Erythroblast (primary cell): ENCODE measurements at regions not wholly inside any gene's neighbourhood (a gene's known extent, or its start where the extent isn't known, plus 50 kb on each side); places are given as distances from the start of the nearest gene placed in this dataset.

Experiments used
- GATA1 ChIP-seq: IDR thresholded peaks from 2 replicates; pipeline ENCODE4 v1.6.1; 2011; ENCODE audit warnings: low read depth, mild to moderate bottlenecking, control low read depth, low read length, moderate library complexity
- POLR2A ChIP-seq: IDR thresholded peaks from 2 replicates; pipeline ENCODE4 v1.6.1; 2011; ENCODE audit warnings: mild to moderate bottlenecking, low read length

DNA sequence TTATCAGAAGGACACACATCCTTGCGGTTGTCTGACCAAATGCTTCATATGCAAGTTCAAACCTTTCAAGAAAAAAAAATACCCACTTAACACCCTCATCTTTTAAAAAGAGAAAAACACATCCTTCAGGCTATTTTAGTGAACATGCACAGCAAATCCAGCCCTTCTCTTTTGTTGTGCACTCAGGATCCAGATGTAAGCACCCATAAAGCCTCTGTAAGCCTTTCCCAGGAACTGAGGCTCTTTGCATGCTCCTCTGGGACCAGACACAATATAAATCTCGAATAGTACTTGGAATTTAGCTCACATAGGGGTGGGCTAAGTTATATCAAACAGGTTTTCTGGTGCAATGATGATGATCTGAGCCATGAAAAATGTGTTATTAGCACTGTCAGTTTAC, 308.8 kb upstream of the FAM98A start:
- TF ChIP-seq POLR2A: no peak
- no peak for TF ChIP-seq GATA1
